Activated CD8-positive, alpha-beta memory T cell treated with anti-CD3 and anti-CD28 coated beads, Interleukin-2, amount 50 U/mL, for 48 hours (primary cell): ENCODE measurements at regions not wholly inside any gene's neighbourhood (a gene's known extent, or its start where the extent isn't known, plus 50 kb on each side); places are given as distances from the start of the nearest gene placed in this dataset.

ENCODE experiments used
- DNase-seq: peaks from one replicate; pipeline ENCODE4 v3.0.0-alpha.2; 2020

GRCh38 chr16:64147941-64148340 lies 973.9 kb downstream of the CDH11 start:
- DNase-seq = no peak

GRCh38 chr16:64144617-64145016 lies 977.2 kb downstream of the CDH11 start:
- no peak for DNase-seq

DNA sequence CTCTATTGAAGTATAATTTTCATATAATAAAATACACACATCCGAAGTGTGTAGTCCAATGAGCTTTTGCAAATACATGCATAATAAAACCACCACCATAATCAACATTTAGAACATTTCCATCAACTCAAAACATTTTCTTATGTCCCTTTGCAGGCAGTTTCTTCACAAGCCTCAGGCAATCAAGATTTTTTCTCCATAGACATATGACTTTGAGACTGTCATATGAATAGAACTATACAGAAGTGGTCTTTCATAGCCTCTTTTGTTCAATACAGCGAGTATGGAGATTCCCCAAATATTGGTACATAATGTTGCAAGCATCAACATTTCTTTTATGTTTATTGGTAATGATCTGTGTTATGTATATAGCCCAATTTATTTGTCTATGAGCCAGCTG lies 983.2 kb downstream of the CDH11 start:
- DNase-seq = no peak

DNA sequence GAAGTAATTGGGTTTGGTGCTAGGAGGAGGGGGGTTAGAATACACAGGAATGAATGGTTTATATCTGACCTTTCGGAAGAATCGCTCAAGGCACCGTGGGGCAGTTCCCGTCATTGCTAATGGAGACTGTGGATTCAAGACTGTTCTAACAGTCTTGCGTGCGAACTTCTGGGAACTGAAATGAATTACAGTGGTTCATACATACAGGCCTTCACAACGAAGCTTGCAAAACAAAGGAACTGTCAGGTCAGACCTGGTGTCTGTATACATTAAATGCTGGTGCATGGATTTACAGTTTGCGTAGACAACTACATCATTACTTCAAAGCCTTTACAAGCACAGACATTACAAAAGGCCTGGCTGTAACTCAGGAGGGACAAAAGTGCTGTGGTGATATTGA lies 983.9 kb downstream of the CDH11 start:
- DNase-seq = no peak

- DNase-seq = no peak
Measured at GRCh38 chr16:64136743-64137142, 985.1 kb downstream of the CDH11 start.

DNA sequence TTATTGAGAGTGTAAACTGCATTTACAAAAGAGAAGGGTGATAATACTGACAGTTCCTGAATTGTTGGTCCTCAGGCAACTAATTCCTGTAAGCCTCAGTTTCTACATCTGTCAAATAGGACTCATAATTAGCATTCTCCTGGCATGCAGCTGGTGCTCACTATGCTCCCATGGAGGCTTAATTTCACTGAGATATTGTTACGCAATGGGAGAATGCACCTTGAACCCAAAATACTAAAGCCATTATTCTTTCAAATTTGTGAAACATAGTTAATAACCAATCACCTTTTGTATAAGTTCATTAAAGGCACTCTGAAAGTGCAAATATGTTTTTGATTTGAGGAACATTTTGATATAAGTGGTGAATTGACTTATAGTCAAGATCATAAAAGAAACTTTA lies 985.5 kb downstream of the CDH11 start:
- DNase-seq = no peak

GRCh38 chr16:64133366-64133765 lies 988.5 kb downstream of the CDH11 start:
- no peak for DNase-seq

GRCh38 chr16:64132759-64133361 lies 989.0 kb downstream of the CDH11 start:
- no peak for DNase-seq

GRCh38 chr16:64132190-64132589 lies 989.7 kb downstream of the CDH11 start:
- DNase-seq = no peak

GRCh38 chr16:64131423-64131822 lies 990.4 kb downstream of the CDH11 start:
- DNase-seq = no peak

DNA sequence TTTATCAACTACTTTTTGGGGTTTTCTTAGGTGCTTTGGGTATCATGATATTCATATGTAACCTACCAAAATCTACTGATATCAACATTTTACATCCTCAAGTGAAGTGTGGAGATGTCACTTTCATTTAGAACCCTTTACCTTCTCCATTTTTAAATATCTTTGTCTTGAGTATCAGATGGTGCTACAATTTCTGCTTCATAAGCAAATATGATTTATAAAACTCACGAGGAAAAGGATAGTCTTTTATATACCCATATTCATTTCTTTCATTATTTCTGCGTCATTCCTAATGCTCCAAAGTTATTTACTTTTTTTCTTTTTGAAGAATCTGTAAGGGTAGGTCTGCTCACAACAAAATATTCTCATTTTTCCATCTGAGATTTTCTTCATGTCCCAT lies 991.7 kb downstream of the CDH11 start:
- DNase-seq = no peak

DNA sequence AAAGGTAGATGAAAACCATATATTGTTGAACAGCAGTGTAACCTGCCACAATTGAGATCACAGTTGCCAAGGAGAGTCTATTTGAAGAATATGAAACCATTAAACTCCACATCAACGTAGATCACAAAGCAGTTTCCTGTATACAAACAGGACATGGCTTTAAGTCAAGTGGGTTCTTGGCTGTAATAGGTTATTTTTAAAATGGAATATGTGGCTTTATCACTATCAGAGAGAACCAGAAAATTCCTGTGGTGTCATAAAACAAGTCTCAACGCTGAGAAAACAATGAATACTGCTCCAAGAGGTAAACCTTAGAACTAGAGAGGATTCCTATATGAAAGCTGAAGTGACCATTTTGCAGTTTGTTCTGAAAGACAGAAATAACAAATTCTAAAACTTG lies 999.7 kb downstream of the CDH11 start:
- DNase-seq = no peak

- DNase-seq = no peak
Measured at GRCh38 chr16:64121473-64121872, 1000.4 kb downstream of the CDH11 start.

- DNase-seq = no peak
Measured at GRCh38 chr16:64116151-64116550, 1005.7 kb downstream of the CDH11 start.

DNA sequence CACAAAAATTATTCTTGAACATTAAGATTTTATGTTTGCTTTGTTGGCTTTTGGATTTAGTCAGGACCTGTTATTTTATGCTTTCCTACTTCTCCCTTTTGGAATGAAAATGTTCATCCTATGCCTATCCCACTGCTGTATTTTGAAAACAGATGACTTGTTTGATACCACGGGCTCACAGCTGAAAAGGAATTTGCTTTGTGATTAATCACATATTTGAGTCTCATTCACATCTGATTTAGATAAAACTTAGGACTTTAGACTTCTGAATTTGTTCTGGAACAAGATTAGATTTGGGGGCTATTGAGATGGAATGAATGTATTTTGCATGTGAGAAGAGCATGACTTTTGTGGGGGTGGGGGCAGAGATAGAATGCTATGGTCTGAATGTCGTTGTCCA lies 1012.6 kb downstream of the CDH11 start:
- DNase-seq = no peak

DNA sequence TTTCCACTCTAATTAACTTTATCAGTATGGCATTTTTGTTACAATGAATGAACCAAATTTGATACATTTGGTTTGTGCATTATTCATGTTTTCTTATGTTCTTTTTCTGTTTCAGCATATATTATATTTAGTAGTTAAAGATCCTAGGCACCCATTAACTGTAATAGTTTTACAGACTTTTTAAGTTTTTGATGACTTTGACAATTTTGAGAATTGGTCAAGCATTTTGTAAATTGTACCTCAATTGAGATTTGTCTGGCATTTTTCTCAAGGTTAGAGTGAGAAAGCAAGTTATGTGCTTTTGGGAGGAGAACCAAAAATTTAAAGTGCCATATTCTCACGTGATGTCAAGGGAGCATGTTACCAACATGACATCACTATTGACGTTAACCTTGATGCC lies 1019.2 kb downstream of the CDH11 start:
- no peak for DNase-seq

DNA sequence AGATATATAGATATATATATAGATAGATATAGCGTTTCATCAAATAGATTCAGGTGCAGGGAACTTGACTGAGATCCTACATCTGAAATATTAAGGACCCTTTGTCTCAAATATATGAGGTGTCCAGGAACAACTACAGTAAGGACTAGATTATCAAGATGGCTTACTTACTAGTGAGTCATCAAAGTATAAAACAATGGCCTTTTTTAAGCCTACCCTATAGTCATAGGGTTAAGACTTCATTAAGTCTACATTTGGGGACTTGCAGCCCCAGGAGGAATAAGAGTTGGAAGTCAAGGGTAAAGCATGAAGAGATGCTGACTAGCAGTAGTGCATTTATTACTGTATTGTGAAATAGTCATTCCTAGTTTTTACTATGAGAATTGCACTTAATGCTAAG lies 1023.4 kb downstream of the CDH11 start:
- no peak for DNase-seq

DNA sequence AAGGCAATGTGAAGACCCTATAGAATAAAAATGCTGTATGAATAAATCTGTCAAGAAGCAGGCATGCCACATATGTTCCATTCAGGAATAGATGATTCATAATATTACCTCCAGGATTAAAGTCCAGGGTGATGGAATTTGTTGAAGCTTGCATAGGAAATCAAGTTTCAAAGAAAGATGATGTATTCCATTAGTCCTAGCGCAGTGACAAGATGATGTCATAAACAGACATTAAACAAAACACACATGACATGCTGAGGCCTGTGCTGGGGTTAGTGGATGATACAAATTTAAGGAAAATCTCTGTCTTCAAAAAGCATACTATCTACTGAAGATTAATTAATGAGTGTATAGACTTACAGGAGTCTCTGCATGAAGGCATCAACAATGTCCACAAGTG lies 1025.2 kb downstream of the CDH11 start:
- no peak for DNase-seq

- DNase-seq = no peak
Measured at GRCh38 chr16:64094992-64095634, 1026.8 kb downstream of the CDH11 start.

DNA sequence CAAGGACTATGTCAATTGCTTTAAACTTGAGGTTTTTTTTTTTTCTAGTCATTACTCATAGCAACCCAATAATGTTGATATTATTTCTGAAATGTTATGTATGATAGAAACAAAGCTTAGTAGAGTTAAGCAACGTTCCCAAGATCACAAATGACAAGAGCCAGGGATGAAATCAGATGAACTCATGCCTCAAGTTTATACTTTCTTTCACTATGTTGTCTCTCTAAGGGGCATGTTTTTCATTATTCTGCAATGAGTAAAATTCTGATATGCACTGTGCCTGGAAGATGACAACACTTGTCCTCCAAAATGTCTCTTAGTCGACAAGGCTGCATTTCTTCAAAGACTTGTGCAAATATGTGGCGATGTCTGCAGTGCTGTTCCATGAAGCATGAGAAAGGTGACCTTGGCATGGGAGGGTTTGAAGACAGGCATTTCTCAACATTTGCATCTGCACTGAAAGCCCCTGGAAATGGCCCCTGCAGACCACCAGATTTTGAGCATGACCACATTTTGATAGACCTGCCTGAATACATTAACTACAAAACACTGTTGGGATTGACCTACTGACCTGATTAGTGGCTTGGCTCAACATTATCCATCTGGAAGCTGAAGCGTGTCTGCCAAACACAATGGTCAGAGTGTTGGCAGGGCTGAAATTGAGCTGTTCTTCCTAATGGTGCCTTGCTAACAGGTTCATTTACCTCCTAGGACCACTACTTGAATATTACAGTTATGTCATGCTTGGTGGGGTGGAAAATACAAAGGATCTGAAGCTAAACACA lies 1027.5 kb downstream of the CDH11 start:
- DNase-seq = no peak

DNA sequence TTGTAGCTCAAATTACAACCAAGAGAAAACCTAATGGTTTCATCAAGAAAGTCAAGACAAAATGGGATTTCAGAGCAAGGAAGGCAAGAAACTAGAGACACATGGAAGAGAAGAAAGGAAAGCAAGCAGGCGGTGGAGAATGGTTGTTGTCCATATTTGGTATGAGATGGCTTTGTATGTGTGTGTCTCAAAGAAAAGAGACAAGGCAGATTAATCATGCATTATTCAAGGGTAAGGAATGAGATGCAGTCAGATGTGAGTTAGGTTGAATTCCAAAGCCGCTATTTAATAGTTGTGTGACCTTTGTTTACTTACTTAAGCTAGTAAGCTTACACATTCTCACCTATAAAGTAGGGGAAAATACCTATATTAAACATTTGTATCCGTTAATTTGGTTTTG lies 1029.6 kb downstream of the CDH11 start:
- DNase-seq = no peak

DNA sequence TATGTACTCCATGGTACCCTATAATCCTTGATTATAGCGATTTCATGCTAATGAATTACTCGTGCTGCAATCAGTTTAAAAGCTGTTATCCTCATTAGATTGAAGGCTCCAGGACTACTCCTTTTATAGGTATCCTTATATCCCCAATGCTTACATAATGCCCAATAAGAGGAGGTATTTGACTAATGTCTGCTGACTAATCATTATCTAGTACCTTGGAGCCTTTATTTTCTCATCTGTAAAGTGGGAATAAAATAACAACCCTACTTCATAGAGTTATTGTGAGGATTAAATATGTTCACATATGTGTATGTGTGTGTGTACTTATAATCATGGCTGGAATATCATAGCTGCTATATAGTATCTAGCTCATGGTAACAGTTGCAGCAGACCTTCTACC lies 1031.5 kb downstream of the CDH11 start:
- no peak for DNase-seq

DNA sequence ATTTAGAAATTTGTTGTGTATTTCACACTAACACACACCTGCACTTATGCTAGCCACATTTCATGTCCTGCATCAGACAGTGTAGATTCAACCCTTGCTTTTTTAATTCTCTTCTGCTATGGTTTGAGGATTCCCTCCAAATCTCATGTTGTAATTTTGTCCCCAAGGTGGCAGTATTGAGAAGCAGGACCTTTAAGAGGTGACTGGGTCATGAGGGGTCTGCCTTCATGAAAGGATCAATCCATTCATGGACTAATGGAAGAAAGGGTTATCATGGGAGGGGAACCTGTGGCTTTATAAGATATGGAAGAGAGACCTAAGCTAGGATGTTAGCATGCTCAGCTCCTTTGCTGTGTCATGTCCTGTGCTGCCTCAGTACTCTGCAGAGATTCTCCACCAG lies 1032.2 kb downstream of the CDH11 start:
- DNase-seq = no peak

DNA sequence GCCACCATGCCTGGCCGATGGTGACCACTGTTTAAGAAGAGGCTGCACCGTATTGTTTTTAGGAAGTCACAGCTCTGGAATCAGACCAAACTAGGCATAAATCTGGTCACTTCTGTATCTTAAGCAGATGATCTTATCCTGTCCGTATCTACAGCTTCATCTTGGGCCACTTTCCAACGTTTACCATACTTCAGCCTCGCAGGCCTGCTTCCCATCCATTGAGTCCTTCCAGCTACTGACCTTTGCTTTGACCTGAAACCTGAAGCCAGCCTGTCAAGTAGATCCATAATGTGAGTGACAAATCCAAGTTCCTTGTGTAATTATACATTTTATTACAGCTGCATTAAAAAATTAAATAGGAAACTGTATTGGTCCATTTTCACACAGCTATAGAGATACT lies 1033.0 kb downstream of the CDH11 start:
- no peak for DNase-seq
